ENCODE measurements at regions not wholly inside any gene's neighbourhood (a gene's known extent, or its start where the extent isn't known, plus 50 kb on each side); places are given as distances from the start of the nearest gene placed in this dataset.

GRCh38 chr1:117783606-117784396, 145.6 kb downstream of the GDAP2 start:
- no peak for DNase-seq (ENCODE audit: low read depth, low spot score)
- H3K4me3 ChIP-seq (ENCODE audit: low read length), result no peak overlapping the region

- no peak for DNase-seq (ENCODE audit: low read depth, low spot score)
Observed at GRCh38 chr1:117788014-117788413, 141.4 kb downstream of the GDAP2 start.

GRCh38 chr1:117793413-117793812, 136.0 kb downstream of the GDAP2 start:
- DNase-seq (ENCODE audit: low read depth, low spot score), result no peak
- H3K4me3 ChIP-seq (ENCODE audit: low read length), result no peak overlapping the region

More at GRCh38 chr1:117788014-117788413, 141.4 kb downstream of the GDAP2 start:
- H3K4me3 ChIP-seq (ENCODE audit: low read length), result no peak overlapping the region

- no peak overlapping the region for H3K4me3 ChIP-seq (ENCODE audit: low read length)
- no peak for DNase-seq (ENCODE audit: low read depth, low spot score)
Observed at GRCh38 chr1:117794073-117794472, 135.3 kb downstream of the GDAP2 start.

- no peak overlapping the region for H3K4me3 ChIP-seq (ENCODE audit: low read length)
- no peak for DNase-seq (ENCODE audit: low read depth, low spot score)
Observed at GRCh38 chr1:117795190-117795589, 134.2 kb downstream of the GDAP2 start.

GRCh38 chr1:117795792-117796191, 133.6 kb downstream of the GDAP2 start:
- H3K4me3 ChIP-seq (ENCODE audit: low read length), result no peak overlapping the region
- no peak for DNase-seq (ENCODE audit: low read depth, low spot score)

- no peak for DNase-seq (ENCODE audit: low read depth, low spot score)
Observed at GRCh38 chr1:117796226-117796625, 133.2 kb downstream of the GDAP2 start.

GRCh38 chr1:117798550-117798949, 130.9 kb downstream of the GDAP2 start:
- DNase-seq (ENCODE audit: low read depth, low spot score), result no peak
- no peak overlapping the region for H3K4me3 ChIP-seq (ENCODE audit: low read length)

More at GRCh38 chr1:117796226-117796625, 133.2 kb downstream of the GDAP2 start:
- no peak overlapping the region for H3K4me3 ChIP-seq (ENCODE audit: low read length)

- DNase-seq (ENCODE audit: low read depth, low spot score), result no peak
- no peak overlapping the region for H3K4me3 ChIP-seq (ENCODE audit: low read length)
Observed at GRCh38 chr1:117802531-117803257, 126.7 kb downstream of the GDAP2 start.

GRCh38 chr1:117803318-117803717, 126.1 kb downstream of the GDAP2 start:
- H3K4me3 ChIP-seq (ENCODE audit: low read length), result no peak overlapping the region
- DNase-seq (ENCODE audit: low read depth, low spot score), result no peak

GRCh38 chr1:117809764-117810163, 119.7 kb downstream of the GDAP2 start:
- no peak overlapping the region for H3K4me3 ChIP-seq (ENCODE audit: low read length)
- DNase-seq (ENCODE audit: low read depth, low spot score), result no peak

- no peak overlapping the region for H3K4me3 ChIP-seq (ENCODE audit: low read length)
- peak; percentile 62 for DNase-seq (ENCODE audit: low read depth, low spot score)
Observed at GRCh38 chr1:117810553-117810952, 118.9 kb downstream of the GDAP2 start.

GRCh38 chr1:117812869-117813511, 116.4 kb downstream of the GDAP2 start:
- H3K4me3 ChIP-seq (ENCODE audit: low read length), result no peak overlapping the region

More at GRCh38 chr1:117812869-117813511, 116.4 kb downstream of the GDAP2 start:
- DNase-seq (ENCODE audit: low read depth, low spot score), result no peak

Measured in Jurkat, Clone E6-1 (cell line).